ENCODE measurements at regions not wholly inside any gene's neighbourhood (a gene's known extent, or its start where the extent isn't known, plus 50 kb on each side); places are given as distances from the start of the nearest gene placed in this dataset.

- H3K27me3 ChIP-seq (ENCODE audit: control insufficient read depth in 4 of 4, insufficient read depth in 4 of 4, low read length in 3 of 4): no peaks in the 10 kb centered on the region
- no peak overlapping the region for H3K9ac ChIP-seq (ENCODE audit: low read depth in 1 of 2, low read length in 2 of 2)
- peaks cover 0 to 9% (median 5%) of the 10 kb centered on the region in 4 donors for H3K4me1 ChIP-seq (ENCODE audit: control insufficient read depth in 4 of 4, insufficient read depth in 4 of 4, low read length in 3 of 4)
- H3K4me3 ChIP-seq (ENCODE audit: low read depth in 1 of 3, low read length in 3 of 3): no peak overlapping the region
- H3K27ac ChIP-seq (ENCODE audit: low read depth in 1 of 2, low read length in 2 of 2): peak overlapping the region; percentile 16 to 49
- no peaks in the 10 kb centered on the region for H3K36me3 ChIP-seq (ENCODE audit: control insufficient read depth in 4 of 4, insufficient read depth in 3 of 4, low read depth in 1 of 4, low read length in 3 of 4)
- no peaks in the 10 kb centered on the region for H3K9me3 ChIP-seq (ENCODE audit: control insufficient read depth in 4 of 4, low read length in 3 of 4)
- WGBS: 26% methylated on average over 2 of the region's 2 CpGs
- DNase-seq (ENCODE audit: low spot score): no peak
- TF ChIP-seq RAD21 (IDR thresholded peaks at IDR 0.05) (peak in 1 of 2 donors; percentile 18), HNF4A (conservative IDR thresholded peaks at IDR 0.05) (peak; percentile 83 to 86), EGR1 (IDR thresholded peaks at IDR 0.05; ENCODE audit: low read depth in 2 of 2) (no peak), GABPA (IDR thresholded peaks at IDR 0.05 in 1 of 2, conservative IDR thresholded peaks at IDR 0.05 in 1 of 2) (no peak), JUND (IDR thresholded peaks at IDR 0.05) (peak in 1 of 2 donors; percentile 27), FOXA1 (IDR thresholded peaks at IDR 0.05) (no peak), YY1 (IDR thresholded peaks at IDR 0.05) (peak; percentile 54), HNF4G (IDR thresholded peaks at IDR 0.05) (peak; percentile 61), ZBTB33 (IDR thresholded peaks at IDR 0.05) (no peak), RXRA (IDR thresholded peaks at IDR 0.05) (peak in 1 of 2 donors; percentile 27), SP1 (IDR thresholded peaks at IDR 0.05) (peak; percentile 50), NR2F2 (IDR thresholded peaks at IDR 0.05) (no peak)
Measured at GRCh38 chr5:124683917-124684555, 62.4 kb downstream of the ZNF608 start.

DNA sequence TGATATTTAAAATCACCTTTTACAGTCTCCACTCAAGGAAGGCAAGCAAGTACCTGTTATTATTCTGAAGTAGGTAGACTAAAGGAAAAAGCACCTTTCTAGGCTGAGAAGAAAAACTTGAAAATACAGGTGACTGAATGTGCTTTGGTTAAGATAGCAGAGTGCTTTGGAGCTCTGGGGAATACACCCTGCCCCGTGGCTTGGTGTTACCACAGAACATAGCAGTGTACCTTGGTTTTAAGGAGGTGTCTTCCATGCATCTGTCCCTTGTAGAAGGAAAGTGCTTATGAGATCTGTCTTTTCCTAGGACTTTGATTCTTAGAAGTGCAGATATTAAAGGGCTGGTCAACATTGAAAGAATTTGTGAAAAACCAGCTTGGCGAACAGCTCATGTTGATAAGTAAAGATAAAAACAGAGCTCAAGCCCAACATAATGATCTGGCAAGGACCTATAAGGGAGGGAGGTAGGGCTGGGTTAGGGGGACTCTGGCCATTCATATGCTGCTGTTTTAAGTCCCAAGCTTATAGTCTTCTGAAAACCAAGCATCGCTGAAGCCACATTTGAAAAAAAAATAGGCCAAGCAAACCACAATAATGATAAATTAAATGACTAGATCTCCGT, 66.8 kb downstream of the ZNF608 start:
- Histone ChIP-seq H3K36me3 (ENCODE audit: control insufficient read depth in 4 of 4, insufficient read depth in 3 of 4, low read depth in 1 of 4, low read length in 3 of 4) (no peaks in the 10 kb centered on the region), H3K9me3 (ENCODE audit: control insufficient read depth in 4 of 4, low read length in 3 of 4) (no peaks in the 10 kb centered on the region), H3K9ac (ENCODE audit: low read depth in 1 of 2, low read length in 2 of 2) (no peak overlapping the region), H3K27ac (ENCODE audit: low read depth in 1 of 2, low read length in 2 of 2) (no peak overlapping the region), H3K4me3 (ENCODE audit: low read depth in 1 of 3, low read length in 3 of 3) (no peak overlapping the region), H3K27me3 (ENCODE audit: control insufficient read depth in 4 of 4, insufficient read depth in 4 of 4, low read length in 3 of 4) (no peaks in the 10 kb centered on the region), H3K4me1 (ENCODE audit: control insufficient read depth in 4 of 4, insufficient read depth in 4 of 4, low read length in 3 of 4) (peaks cover 0 to 15% (median 5%) of the 10 kb centered on the region in 4 donors)
- TF ChIP-seq SP1 (IDR thresholded peaks at IDR 0.05) (no peak), TAF1 (conservative IDR thresholded peaks at IDR 0.05) (no peak), FOXA1 (IDR thresholded peaks at IDR 0.05) (no peak), EGR1 (IDR thresholded peaks at IDR 0.05; ENCODE audit: low read depth in 2 of 2) (no peak), HNF4G (IDR thresholded peaks at IDR 0.05) (no peak), FOXA2 (IDR thresholded peaks at IDR 0.05) (no peak), YY1 (IDR thresholded peaks at IDR 0.05) (no peak), ZBTB33 (IDR thresholded peaks at IDR 0.05) (no peak), RAD21 (IDR thresholded peaks at IDR 0.05) (no peak), GABPA (IDR thresholded peaks at IDR 0.05 in 1 of 2, conservative IDR thresholded peaks at IDR 0.05 in 1 of 2) (no peak), NR2F2 (IDR thresholded peaks at IDR 0.05) (no peak), REST (IDR thresholded peaks at IDR 0.05) (no peak), HNF4A (conservative IDR thresholded peaks at IDR 0.05) (no peak), JUND (IDR thresholded peaks at IDR 0.05) (no peak), CTCF (IDR thresholded peaks at IDR 0.05; ENCODE audit: low read depth, low read length, missing input control) (no peak), RXRA (IDR thresholded peaks at IDR 0.05) (no peak)
- TF ChIP-seq, protein P1, sequence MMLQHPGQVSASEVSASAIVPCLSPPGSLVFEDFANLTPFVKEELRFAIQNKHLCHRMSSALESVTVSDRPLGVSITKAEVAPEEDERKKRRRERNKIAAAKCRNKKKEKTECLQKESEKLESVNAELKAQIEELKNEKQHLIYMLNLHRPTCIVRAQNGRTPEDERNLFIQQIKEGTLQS (IDR thresholded peaks at IDR 0.05): no peak
- TF ChIP-seq, protein P2, sequence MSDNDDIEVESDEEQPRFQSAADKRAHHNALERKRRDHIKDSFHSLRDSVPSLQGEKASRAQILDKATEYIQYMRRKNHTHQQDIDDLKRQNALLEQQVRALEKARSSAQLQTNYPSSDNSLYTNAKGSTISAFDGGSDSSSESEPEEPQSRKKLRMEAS (IDR thresholded peaks at IDR 0.05): no peak
- DNase-seq (ENCODE audit: low spot score): no peak
- 87% methylated on average over 4 of the region's 4 CpGs for WGBS
